Panc1 (cell line): ENCODE measurements at regions not wholly inside any gene's neighbourhood (a gene's known extent, or its start where the extent isn't known, plus 50 kb on each side); places are given as distances from the start of the nearest gene placed in this dataset.

Experiments
- ATAC-seq: fragments of 200-7000 bp; cut with Tn5 transposase; 2 replicates; pipeline ENCODE4 v1.9.1; 2020; ENCODE audit warnings: mild to moderate bottlenecking, moderate library complexity
- BruUV-seq: library from RNA; stranded (reverse); fragments of 400-500 nt; replicated peaks from 2 replicates; lab custom pipeline; 2021; lab: Mats Ljungman, UMichigan
- CTCF ChIA-PET: fragments of 300-600 bp; sonication (Branson Sonifier 250); formaldehyde crosslinking; loops from one replicate; lab custom pipeline; 2022; ENCODE audit warnings: antibody characterized with exemption; lab: Charles Lee
- POLR2A ChIA-PET: fragments of 300-600 bp; sonication (Branson Sonifier 250); formaldehyde crosslinking; loops from one replicate; lab custom pipeline; 2022; ENCODE audit warnings: antibody characterized with exemption; lab: Charles Lee
- DNase-seq: peaks from one replicate; pipeline ENCODE4 v3.0.0-alpha.2; 2010; ENCODE audit warnings: low read depth, low spot score
- H3K27ac ChIP-seq: 2 replicates; pipeline ENCODE4 v1.5.1; 2011; ENCODE audit warnings: mild to moderate bottlenecking, low read length, inconsistent platforms
- H3K27me3 ChIP-seq: fragments of 200-500 bp; sonication (Bioruptor generic); 2 replicates; pipeline ENCODE4 v1.6.0; 2014; ENCODE audit warnings: low read length, inconsistent platforms; ENCODE audit not compliant: control insufficient read depth, insufficient read depth
- H3K36me3 ChIP-seq: fragments of 200-500 bp; sonication (Bioruptor generic); 2 replicates; pipeline ENCODE4 v1.5.1; 2014; ENCODE audit warnings: inconsistent platforms, mild to moderate bottlenecking, low read length, moderate library complexity; ENCODE audit not compliant: control insufficient read depth, insufficient read depth
- H3K4me1 ChIP-seq: 2 replicates; pipeline ENCODE4 v1.5.1; 2011; ENCODE audit warnings: inconsistent platforms, mild to moderate bottlenecking, low read length, moderate library complexity; ENCODE audit not compliant: control insufficient read depth, insufficient read depth
- H3K4me3 ChIP-seq, 2 experiments: 2 replicates each; pipeline ENCODE4 v1.5.1; 2011 to 2012; ENCODE audit warnings: low read depth in 2 of 2, low read length in 2 of 2, mild to moderate bottlenecking in 2 of 2, inconsistent platforms in 1 of 2, moderate library complexity in 1 of 2
- H3K9me3 ChIP-seq: fragments of 200-500 bp; sonication (Bioruptor generic); 2 replicates; pipeline ENCODE4 v1.5.1; 2014; ENCODE audit warnings: low read depth, mild to moderate bottlenecking, inconsistent platforms, low read length, moderate library complexity; ENCODE audit not compliant: control insufficient read depth, insufficient read depth
- POLR2AphosphoS5 ChIP-seq: IDR thresholded peaks from 2 replicates; pipeline ENCODE4 v1.6.1; 2012; ENCODE audit warnings: mild to moderate bottlenecking, low read depth, low read length, moderate library complexity
- REST ChIP-seq, 2 experiments: IDR thresholded peaks; 2 replicates each; pipeline ENCODE4 v1.6.1; 2011 to 2012; ENCODE audit warnings: low read depth in 2 of 2, control low read depth in 1 of 2, low read length in 1 of 2, mild to moderate bottlenecking in 1 of 2, moderate library complexity in 1 of 2; ENCODE audit not compliant: insufficient read depth in 1 of 2
- SIN3A ChIP-seq: IDR thresholded peaks from 2 replicates; pipeline ENCODE4 v1.6.1; 2012; ENCODE audit warnings: low read depth, mild to moderate bottlenecking, low read length, moderate library complexity, borderline replicate concordance; ENCODE audit not compliant: insufficient read depth
- TCF7L2 ChIP-seq: IDR thresholded peaks from 2 replicates; pipeline ENCODE4 v1.6.1; 2011; ENCODE audit warnings: mild to moderate bottlenecking, low read depth, low read length, inconsistent platforms
- in situ Hi-C: cut with HindIII; loops from 2 replicates; pipeline ENCODE4 v1.10.0; 2016; ENCODE audit warnings: low sequenced_read_pairs, low pct_unique_long_range_greater_than_20kb
- intact Hi-C: fragments of 100-400 bp; cut with micrococcal nuclease; formaldehyde crosslinking; loops from one replicate; pipeline ENCODE4 v1.10.0; 2022; ENCODE audit not compliant: unreplicated experiment
- TF ChIP-seq, protein P1 (sequence below): fragments of 450-650 bp; IDR thresholded peaks from 2 replicates; pipeline ENCODE4 v1.5.1; 2017; ENCODE audit warnings: mild to moderate bottlenecking

DNA sequence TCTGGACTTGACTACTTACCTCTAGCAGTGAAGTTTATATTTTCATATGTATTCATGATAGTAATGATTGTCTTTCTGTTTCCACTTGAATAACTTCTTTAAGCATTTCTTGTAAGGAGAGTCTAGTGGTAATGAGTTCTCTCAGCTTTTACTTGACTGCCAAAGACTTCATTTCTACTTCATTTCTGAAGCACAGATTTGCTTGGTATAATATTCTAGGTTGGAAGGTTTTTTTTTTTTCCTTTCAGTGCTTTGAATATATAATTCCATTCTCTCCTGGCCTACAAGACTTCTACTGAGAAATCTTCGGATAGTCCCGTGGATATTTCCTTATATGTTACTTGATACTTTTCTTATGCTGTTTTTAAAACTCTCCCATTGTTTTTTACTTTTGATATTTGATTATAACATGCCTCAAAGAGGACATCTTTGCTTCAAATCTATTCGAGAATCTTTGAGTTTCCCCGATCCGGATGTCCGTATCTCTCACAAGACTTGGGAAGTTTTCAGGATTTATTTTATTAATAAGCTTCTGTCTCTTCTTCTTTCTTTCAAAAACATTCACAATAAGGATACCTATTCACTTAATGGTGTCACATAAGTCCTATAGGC, 1560.0 kb downstream of the PCDH9 start:
- in situ Hi-C loops (no loop called here), intact Hi-C loops (no loop called here)
- Histone ChIP-seq H3K36me3 (no peaks in the 10 kb centered on the region), H3K9me3 (peaks cover 7% of the 10 kb centered on the region; the same call in 1 of the 2 replicates), H3K4me3 (no peak overlapping the region), H3K4me1 (no peaks in the 10 kb centered on the region), H3K27ac (no peak overlapping the region), H3K27me3 (no peaks in the 10 kb centered on the region)
- DNase-seq (no peak), ATAC-seq (no peak)
- no TSS peak for BruUV-seq
- CTCF ChIA-PET, result no interaction called here
- POLR2A ChIA-PET, result no interaction called here
- TF ChIP-seq, protein P1, sequence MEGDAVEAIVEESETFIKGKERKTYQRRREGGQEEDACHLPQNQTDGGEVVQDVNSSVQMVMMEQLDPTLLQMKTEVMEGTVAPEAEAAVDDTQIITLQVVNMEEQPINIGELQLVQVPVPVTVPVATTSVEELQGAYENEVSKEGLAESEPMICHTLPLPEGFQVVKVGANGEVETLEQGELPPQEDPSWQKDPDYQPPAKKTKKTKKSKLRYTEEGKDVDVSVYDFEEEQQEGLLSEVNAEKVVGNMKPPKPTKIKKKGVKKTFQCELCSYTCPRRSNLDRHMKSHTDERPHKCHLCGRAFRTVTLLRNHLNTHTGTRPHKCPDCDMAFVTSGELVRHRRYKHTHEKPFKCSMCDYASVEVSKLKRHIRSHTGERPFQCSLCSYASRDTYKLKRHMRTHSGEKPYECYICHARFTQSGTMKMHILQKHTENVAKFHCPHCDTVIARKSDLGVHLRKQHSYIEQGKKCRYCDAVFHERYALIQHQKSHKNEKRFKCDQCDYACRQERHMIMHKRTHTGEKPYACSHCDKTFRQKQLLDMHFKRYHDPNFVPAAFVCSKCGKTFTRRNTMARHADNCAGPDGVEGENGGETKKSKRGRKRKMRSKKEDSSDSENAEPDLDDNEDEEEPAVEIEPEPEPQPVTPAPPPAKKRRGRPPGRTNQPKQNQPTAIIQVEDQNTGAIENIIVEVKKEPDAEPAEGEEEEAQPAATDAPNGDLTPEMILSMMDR, result no peak
- no peak for TF ChIP-seq TCF7L2
- TF ChIP-seq SIN3A, result no peak
- no peak for TF ChIP-seq REST (IDR thresholded peaks at IDR 0.05; ENCODE audit: insufficient read depth in 1 of 2, low read depth in 2 of 2, low read length in 1 of 2)
- no peak for TF ChIP-seq POLR2AphosphoS5

- H3K9me3 ChIP-seq, result no peaks in the 10 kb centered on the region
- POLR2A ChIA-PET, result no interaction called here
- BruUV-seq, result no TSS peak
- DNase-seq (no peak), ATAC-seq (no peak)
- H3K36me3 ChIP-seq, result no peaks in the 10 kb centered on the region
- TF ChIP-seq REST (IDR thresholded peaks at IDR 0.05; ENCODE audit: insufficient read depth in 1 of 2, low read depth in 2 of 2, low read length in 1 of 2) (no peak), TCF7L2 (no peak), SIN3A (no peak), POLR2AphosphoS5 (no peak)
- TF ChIP-seq, protein P1, result no peak
- intact Hi-C loops (no loop called here), in situ Hi-C loops (no loop called here)
- H3K27me3 ChIP-seq, result no peaks in the 10 kb centered on the region
- no peaks in the 10 kb centered on the region for H3K4me1 ChIP-seq
- no peak overlapping the region for H3K4me3 ChIP-seq
- H3K27ac ChIP-seq, result no peak overlapping the region
- CTCF ChIA-PET, result no interaction called here
Observed at GRCh38 chr13:65660731-65661130, 1569.4 kb downstream of the PCDH9 start.
